ENCODE measurements at regions not wholly inside any gene's neighbourhood (a gene's known extent, or its start where the extent isn't known, plus 50 kb on each side); places are given as distances from the start of the nearest gene placed in this dataset.
A peak's percentile ranks its signal among the peaks of the same experiment; 100 is the strongest.
"Not testable (repeated sequence)": the region's sequence is repeated elsewhere in the genome, so short reads cannot be mapped to it uniquely, and the experiment has no call there.

DNA sequence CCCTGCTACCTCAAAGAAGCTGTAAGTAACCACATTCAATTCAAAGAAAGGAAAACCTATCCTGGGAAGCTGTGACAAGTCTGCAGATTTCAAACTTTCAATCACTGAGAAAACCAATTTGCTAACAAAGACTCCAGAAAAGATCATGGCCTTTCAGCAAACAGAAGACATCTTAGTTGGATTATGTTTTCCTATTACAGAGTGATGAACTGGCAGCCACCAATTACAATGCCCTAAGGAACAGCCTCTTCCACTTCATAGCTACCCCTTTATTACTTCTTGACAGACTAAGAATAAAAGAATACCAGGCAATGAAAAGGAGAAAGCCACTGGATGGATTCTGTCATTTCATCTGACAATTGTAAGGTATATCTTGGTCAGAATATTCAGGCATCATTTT, 128.2 kb upstream of the RASEF start:
- no peak for DNase-seq (ENCODE audit: low spot score)

DNA sequence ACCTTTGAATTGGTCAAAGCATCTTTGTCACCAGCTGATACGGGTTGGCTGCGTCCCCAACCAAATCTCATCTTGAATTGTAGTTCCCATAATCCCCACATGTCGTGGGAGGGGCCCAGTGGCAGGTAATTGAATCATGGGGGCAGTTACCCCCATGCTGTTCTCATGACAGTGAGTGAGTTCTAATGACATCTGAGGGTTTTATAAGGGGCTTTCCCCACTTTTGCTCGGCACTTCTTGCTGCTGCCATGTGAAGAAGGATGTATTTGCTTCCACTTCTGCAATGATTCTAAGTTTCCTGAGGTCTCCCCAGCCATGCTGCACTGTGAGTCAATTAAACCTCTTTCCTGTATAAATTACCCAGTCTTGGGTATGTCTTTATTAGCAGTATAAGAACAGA, 126.1 kb upstream of the RASEF start:
- DNase-seq (ENCODE audit: low spot score) = not testable (repeated sequence)

DNA sequence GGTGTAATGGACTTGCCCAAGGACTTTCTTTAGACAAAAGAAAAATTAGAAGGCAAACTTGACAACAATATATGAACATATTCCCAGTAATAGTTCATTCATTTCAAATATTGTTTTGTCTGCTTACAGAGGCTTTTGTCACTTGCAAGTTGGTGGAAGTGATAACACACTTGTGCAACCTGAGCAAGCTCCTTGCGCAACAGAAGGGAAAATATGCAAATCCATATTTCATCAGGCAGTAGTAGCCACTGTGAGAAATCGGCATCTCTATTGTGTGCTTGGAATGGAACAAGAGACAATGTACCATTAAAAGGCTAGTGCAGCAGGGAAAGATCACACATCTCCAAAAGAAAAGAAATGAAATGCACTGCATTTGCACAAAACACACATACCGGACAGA, 125.3 kb upstream of the RASEF start:
- no peak for DNase-seq (ENCODE audit: low spot score)

DNA sequence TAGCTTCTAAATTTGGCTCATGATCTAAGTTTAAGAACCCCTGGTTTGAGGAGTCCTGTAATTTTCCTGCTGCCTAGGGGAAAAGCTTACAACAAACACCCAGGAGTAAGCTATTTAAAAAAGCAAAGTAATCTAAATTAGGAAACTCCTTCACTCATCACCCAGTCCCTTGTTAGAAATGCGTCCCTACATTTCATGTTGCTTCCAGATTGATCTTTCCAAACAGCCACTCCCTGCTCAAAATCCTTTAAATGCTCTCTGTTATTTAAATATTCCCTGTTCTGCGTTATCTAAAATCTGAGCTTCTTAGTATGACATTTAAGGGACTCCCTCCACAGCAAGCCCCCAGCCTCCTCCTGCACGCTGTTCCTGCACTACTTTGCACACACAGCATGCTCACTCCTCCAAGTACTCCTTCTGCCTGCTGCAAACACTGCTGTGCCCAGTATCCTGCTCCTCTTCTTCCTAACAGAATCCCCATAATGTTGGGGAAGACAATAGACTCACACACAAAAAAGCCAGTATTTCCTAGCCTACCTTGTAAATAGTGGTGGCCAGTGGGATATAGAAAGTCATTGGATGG, 123.3 kb upstream of the RASEF start:
- no peak for DNase-seq (ENCODE audit: low spot score)

DNA sequence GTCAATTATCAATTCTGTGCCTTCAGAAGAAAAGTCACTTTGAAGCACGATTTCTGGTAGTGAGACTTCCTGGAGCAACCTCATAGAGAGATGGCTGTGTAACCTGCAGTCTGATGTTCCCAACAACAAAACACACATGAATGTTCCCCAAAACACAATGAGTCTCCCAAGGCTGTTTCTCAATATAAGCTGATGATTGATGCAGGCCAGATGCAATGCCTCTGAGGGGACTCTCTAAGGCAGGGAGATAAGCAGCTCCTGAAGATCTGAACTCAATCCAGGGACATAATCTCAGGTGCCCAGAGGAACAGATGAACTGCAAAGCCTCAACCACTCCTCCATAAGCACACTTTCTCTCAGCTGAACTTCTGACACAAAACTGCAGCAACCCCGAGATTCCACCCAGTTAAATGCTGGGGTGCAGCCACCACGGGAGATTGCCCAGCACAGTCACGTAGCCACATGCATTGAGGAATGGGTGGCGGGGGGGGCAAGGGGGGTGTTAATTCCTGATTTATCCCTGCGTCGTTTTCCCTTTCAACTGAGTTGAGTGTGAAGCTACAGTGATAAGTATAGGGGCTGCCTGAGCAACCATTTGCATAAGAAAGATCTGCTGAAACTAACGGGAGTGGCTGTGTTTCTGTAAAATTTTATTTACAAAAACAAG, 122.7 kb upstream of the RASEF start:
- no peak for DNase-seq (ENCODE audit: low spot score)

DNA sequence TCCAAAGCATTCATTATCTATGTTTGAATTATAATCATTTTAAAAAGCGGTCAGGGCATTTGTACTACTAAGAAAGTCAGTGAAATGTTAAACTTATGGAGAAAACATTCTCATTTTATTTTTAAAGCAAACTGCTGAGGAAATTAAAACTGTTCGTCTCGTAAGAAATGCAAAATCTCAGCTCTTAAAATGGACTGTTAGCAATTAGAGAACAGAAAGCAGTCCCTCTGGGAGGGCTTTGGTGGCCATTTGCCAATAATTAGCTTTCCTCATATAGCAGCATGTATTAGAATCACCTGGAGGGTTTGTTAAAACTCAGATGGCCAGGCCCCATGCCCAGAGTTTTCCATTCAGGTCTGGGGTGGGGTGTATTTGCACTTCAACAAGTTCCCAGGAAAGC, 120.7 kb upstream of the RASEF start:
- DNase-seq (ENCODE audit: low spot score) = no peak

DNA sequence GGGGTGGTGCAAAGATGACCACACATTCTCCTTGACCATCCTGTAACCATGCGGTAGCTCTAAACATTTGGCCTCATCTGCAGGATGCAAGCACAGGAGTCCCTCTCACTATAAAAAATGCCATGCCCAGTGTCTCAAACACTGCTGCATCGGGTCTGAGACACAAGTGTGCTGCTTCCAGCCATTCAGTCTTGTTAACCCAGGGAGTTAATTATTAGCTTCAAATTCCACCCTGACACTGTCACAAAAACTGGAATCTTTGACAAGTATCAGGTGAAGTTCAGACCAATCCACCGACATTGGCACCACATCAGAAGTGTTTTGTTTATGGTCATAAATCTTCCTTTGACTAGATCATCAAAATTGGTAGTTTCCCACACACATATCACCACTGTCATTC, 119.1 kb upstream of the RASEF start:
- DNase-seq (ENCODE audit: low spot score) = no peak

DNA sequence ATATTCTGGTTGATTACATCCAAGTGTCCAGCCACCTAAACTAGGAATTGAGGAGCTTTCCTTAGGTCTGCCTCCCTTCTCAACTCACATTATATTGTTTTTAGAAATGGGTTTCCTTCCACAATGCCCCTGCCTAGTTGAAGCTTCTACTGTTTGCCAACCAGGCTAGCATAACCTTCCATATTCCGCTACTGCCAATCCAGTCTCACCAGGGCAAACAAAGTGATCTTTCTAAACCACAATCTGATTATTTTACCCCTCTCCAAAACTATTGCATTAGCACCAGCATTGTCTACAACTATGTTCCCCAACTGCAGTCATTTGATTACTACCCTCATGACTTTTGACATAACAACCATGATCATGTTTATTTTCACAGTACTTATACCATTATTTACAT, 115.8 kb upstream of the RASEF start:
- no peak for DNase-seq (ENCODE audit: low spot score)

DNA sequence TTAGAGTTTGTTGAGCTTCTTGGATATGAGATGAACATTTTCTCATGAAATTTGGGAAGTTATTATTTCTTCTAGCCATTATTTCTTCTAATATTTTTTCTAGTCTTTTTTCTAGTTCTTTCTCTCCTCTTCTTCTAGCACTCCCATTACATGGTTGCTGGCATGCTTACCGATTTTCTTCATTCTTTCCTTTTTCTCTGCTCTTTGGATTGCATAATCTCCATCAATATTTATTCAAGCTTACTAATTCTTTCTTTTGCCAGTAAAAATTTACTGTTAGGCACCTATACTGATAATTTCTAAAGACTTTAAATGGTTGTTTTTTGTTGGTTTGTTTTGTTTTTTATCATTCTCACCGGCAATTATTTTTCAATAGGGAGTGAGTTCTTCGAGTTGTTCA, 114.8 kb upstream of the RASEF start:
- DNase-seq (ENCODE audit: low spot score) = no peak

DNA sequence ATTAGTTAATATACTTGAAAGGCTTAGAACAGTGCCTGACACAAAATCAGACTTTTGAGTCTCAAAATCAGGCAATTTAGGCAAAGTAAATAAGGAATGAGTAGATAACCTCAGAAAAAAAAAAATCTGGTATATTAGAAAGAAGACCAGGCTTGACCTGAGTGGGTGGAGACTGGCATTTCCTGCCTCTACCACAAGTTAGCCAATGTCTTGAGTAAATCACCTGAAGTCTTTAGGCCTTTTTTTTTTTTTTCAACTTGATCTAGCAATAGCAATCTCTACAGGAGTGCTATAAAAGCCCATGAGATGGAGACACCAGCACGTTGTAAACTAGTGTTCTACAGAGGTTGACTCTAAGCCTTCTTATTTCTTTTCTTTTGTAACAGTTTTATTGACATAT, 104.2 kb upstream of the RASEF start:
- no peak for DNase-seq (ENCODE audit: low spot score)

DNA sequence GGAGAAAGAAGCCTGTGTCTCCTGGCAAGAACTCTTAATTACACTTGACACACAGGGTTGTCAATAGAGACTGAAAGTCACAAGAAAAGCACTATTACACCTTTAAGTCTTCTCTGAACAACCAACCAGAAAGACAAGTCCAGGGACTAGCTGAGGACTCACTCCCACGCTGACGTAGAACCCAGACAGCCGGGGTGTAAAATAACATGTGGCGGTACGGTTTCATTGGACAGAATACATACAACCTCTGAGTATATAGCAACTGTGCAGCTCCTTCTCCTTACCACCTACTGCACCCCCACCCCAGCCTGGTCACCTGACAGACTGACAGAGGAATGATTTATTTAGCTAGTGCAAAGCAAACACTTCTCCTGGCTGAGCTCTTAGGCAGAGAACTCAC, 103.4 kb upstream of the RASEF start:
- DNase-seq (ENCODE audit: low spot score) = no peak

DNA sequence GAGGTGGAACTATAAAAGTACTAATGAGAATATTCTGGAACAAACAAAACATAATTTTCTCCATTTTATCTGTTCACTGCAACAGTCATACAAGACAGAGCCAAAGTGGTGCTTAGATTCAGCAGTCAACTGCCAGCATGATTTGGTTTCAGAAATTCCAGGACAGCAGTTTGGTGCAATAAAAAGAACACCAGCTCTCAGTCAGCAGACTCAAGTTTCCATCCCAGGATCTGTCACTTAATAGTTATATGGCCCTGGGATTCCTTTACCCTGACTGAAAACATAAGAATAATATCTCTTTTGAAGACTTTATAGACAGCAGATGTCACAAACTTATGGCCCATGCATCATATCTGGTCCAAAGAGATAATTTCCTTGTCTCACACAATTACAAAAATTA, 92.8 kb upstream of the RASEF start:
- DNase-seq (ENCODE audit: low spot score) = no peak

DNA sequence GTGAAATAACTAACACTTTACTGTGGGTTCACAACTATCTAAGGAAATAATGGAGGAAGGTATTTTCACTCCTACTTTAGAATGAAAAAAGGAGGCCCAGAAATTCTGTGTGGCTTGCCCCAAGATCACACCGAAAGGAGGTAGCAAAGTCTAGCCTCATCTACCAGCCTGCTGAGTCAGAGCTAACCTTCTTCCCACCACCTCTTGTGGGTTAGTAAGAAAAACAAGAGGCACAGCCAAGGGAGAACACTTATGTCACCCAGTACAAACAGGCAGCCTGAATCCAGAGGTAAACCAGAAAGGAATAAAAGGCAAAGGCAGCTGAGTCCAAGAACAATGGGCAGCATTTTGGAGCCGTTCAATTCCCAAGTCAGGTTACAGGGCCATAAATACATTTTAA, 91.9 kb upstream of the RASEF start:
- no peak for DNase-seq (ENCODE audit: low spot score)

DNA sequence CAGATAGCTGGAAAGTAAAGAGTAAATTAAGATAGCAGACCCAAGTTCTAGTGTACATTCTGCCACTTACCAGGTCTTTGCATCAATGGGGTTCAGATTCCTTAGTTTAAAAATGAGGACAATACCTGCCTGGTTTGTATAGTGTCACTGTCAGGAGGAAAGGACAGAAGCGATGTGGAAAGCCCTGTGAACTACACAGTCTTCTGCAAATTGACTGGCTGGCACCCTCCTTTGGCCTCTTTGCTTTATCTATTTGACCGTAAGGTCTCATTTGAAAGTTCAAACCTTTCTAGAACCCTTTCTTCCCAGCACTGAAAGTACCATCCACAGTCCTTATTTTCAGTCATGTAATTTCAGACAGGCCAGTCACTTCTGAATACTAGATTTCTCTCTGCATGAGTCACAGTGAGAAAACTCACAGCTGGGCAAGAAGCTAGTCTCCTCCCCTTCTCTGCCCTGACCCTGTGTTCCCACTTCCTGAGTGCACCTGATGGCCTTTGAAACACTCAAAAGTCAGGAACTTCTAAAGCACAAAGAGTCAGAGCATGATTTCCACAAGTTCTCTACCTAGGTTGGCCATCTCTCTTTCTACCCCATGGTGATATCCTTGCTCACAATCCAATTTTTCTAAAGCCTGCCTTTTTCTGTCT, 91.3 kb upstream of the RASEF start:
- DNase-seq (ENCODE audit: low spot score) = peak; percentile 4

DNA sequence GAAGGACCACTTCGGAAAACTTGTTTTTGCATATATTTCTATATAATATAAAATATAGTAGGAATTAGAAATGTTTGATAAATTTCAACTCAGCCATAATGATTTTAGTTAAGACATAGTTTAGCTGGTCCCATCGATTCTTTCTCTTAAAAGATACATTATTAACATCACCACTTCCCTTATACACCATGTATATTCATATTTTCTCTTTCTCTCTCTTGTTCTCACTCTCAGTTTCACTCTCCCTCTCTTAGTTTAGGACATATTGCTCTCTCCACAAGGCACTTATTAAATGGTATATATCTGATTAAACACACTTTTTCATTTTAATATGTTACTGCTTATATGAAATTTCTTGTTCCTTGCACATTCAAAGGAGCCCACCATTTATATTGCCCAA, 90.1 kb upstream of the RASEF start:
- DNase-seq (ENCODE audit: low spot score) = no peak

DNA sequence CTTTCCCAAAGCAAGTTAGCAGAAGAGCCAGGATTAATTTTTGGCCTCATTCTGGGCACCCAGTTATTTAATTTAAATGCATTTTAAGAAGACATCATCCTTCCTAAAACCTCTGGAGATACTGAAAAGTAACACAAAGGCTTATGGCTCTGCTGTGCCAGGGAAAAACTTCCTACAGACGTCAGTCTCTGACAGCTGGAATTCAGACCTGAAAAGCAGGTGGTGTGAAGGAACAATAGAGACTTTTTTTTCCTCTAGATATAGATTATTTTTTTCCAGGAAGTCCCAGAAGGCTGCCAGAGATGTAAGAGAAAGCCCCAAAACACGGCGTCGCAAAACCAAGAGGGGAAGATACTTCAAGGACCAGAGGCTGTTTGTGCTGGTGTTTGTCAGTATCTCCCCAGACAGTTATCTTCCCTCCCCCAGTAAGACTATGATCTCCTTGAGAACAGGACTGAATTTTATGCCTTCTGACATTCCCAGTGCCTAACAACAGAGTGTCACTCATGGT, 88.7 kb upstream of the RASEF start:
- no peak for DNase-seq (ENCODE audit: low spot score)

DNA sequence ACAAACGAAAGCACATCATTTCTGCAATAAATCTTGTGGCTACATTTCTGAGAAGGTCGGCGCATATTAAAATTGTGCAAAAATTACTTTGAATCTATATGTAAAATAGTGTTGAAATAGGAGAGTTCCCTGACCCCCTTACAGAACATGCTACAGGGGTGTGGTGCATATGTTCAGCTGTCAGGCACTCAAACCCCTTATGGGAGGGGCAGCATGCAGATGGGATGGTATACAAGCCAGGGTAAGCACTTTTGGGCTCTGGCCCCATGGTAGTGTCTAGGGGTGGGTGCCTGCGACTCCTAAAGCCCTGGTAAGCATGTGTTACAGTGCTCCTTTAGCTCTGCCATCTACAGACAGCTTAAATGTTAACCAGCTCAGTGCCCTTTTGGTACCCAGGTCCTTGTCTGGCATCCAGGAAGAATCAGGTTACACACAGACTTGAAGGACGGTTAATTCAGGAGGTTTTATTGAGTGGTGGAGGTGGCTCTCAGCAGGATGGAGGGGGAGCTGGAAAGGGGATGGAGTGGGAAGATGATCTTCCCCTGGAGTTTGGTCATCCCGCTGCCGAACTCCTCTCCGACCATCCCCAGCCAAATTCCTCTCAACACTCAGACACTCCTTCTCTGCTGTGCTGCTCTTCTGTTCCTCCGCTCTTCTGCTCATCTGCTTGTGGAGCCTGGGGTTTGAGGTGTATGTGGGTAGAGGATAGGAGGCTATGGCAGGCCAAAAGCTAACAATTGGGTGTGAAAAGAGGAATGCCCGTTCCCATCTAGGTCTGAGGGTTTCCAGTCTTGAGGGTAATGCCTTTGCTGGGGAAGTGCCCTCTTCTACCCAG, 84.6 kb upstream of the RASEF start:
- no peak for DNase-seq (ENCODE audit: low spot score)

DNA sequence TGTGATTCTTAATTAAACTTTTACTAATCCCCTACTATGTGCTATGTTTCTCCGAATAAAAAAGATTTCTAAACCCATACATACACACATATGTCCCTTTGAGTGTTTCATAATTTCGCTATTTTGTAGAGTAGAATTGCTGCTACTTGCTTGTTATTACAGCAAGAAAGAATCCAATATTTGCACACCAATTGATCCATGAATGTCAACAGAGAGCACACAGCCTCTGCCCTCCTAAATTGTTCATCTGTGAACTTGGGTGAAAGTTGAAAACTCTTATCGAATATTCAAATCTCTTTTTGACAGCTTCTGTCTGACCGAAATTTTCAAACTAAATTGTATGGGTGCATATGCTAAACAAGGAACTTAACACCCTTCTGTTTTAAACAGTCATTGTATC, 83.4 kb upstream of the RASEF start:
- no peak for DNase-seq (ENCODE audit: low spot score)

DNA sequence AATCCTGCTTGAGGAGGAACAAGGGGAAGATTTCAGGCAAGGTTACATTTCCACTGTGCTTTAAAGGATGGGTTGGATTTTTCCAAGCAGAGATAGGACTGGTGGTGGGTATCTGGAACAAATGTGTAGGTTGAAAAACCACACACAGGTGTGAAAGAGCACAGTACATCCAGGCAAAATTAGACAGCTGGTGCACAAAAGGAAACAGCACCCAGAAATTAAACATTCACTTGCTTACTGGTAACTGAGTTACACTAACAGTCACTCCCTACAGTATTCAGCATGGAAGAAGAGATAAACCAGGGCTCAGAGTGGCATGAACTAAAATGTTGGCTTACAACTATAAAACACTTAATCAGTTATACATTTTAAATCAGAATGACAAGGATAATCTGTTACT, 81.5 kb upstream of the RASEF start:
- no peak for DNase-seq (ENCODE audit: low spot score)

DNA sequence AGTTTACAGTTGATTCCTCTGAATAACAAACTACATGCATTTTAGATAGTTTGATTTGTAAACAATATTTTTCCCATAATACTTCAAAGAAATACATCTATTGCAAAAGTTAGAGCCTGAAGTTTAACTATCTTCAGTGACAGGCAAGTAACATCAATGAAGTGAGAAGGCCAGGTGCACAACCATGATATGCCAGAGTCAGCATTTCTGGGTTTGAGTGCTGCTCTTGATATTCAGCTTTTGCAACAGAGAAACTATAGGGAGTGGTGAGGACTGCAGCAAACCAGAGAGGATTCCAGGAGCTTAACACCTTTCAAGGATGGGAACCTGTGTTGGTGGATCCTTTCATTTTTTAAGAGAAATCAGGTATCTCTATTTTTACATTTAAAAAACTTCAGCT, 79.4 kb upstream of the RASEF start:
- no peak for DNase-seq (ENCODE audit: low spot score)

DNA sequence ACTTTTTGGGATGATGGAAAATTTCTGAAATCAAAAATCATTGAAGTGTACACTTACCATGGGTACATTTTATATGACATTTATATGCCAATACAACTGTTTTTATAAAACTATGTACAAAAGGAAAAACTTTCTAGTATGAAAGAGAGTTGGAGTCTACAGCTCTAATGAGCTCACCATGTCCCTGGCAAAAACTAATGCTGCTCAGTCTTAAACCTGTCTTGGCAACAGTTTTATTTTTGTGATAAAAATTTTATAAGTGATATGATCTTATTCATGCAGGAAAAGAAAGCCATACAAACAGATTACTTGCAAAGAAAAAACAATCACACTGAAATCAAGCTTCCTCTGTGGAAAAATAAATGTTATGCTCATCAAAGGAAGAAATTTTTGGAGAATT, 78.9 kb upstream of the RASEF start:
- DNase-seq (ENCODE audit: low spot score) = no peak

DNA sequence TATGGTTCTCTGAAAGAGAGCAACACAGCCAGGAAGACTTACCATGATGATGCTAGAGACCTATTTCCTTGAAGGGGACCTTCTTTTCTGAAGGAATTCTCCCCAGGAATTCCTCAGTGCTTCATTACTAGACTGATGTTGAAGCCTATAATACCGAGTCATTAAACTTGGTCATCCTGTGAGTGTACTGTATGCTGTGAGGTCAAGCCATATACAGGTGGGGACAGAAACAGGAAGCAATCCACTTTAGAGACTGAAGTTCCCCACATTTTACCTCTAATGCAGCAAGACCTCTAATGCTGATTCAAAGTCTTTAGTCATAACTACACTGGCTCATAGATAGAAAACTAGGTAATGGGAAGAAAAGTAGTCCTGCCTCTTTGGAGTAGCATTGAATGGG, 77.1 kb upstream of the RASEF start:
- no peak for DNase-seq (ENCODE audit: low spot score)

All from AG08395 (cell line).